ENCODE measurements at regions not wholly inside any gene's neighbourhood (a gene's known extent, or its start where the extent isn't known, plus 50 kb on each side); places are given as distances from the start of the nearest gene placed in this dataset.

- H3K9me3 ChIP-seq (ENCODE audit: control insufficient read depth in 1 of 2, insufficient read depth in 1 of 2, low read depth in 1 of 2, low read length in 2 of 2) = no peaks in the 10 kb centered on the region
- POLR2A ChIA-PET = no interaction called here
- intact Hi-C loops (cut with micrococcal nuclease) = no loop called here
- CTCF ChIA-PET = no interaction called here
- no peak overlapping the region for H3K27ac ChIP-seq (ENCODE audit: low read depth, low read length)
- H4K20me1 ChIP-seq (ENCODE audit: insufficient read depth) = no peaks in the 10 kb centered on the region
- H2AFZ ChIP-seq (ENCODE audit: low read depth, low read length, poor library complexity, severe bottlenecking) = no peak overlapping the region
- ATAC-seq (no peak), DNase-seq (ENCODE audit: low read depth, low spot score) (no peak)
- H3K79me2 ChIP-seq (ENCODE audit: insufficient read depth, low read length) = no peaks in the 10 kb centered on the region
- no peak for TF ChIP-seq CEBPB (IDR thresholded peaks at IDR 0.05; ENCODE audit: low read depth)
- TF ChIP-seq EZH2phosphoT487 (IDR thresholded peaks at IDR 0.05; ENCODE audit: borderline replicate concordance) = no peak
- TF ChIP-seq EGR1 (IDR thresholded peaks at IDR 0.05; ENCODE audit: low read depth) = no peak
- TF ChIP-seq REST (IDR thresholded peaks at IDR 0.05; ENCODE audit: low read depth) = no peak
- TF ChIP-seq ZBTB33 (IDR thresholded peaks at IDR 0.05; ENCODE audit: extremely low read depth, insufficient replicate concordance, low read length) = no peak
- no peak for TF ChIP-seq CBX3 (IDR thresholded peaks at IDR 0.05; ENCODE audit: low read depth)
- no peak for TF ChIP-seq POLR2A (IDR thresholded peaks at IDR 0.05; ENCODE audit: borderline replicate concordance, extremely low read depth, insufficient read depth, insufficient read length)
- TF ChIP-seq RAD21 (IDR thresholded peaks at IDR 0.05; ENCODE audit: low read depth) = no peak
- no peak overlapping the region for H3K4me2 ChIP-seq (ENCODE audit: low read length)
- no TSS peak for BruUV-seq (replicated peaks)
- H3K36me3 ChIP-seq (ENCODE audit: control insufficient read depth in 1 of 2, insufficient read depth in 2 of 2, low read length in 2 of 2) = no peaks in the 10 kb centered on the region
- RAD21 ChIA-PET (ENCODE audit: low non-redundant PET in 1 of 2, low total read pairs in 2 of 2, uncharacterized antibody in 2 of 2, unreplicated experiment in 2 of 2) = no interaction called here
- no peaks in the 10 kb centered on the region for H3K9me2 ChIP-seq (ENCODE audit: insufficient read depth)
- H3K4me3 ChIP-seq (replicated peaks in 1 of 2; ENCODE audit: low read depth in 1 of 2, low read length in 2 of 2) = no peak overlapping the region
- H3K4me1 ChIP-seq (ENCODE audit: control insufficient read depth in 1 of 2, insufficient read depth in 2 of 2, low read length in 2 of 2) = no peaks in the 10 kb centered on the region
- H3K27me3 ChIP-seq (ENCODE audit: insufficient read depth, low read length) = no peaks in the 10 kb centered on the region
- no peak overlapping the region for H3K9ac ChIP-seq (ENCODE audit: low read length)
Observed at GRCh38 chr5:104556957-104557356, 994.4 kb upstream of the NUDT12 start.

Data from HCT116 (cell line).